ENCODE measurements at regions not wholly inside any gene's neighbourhood (a gene's known extent, or its start where the extent isn't known, plus 50 kb on each side); places are given as distances from the start of the nearest gene placed in this dataset.

DNA sequence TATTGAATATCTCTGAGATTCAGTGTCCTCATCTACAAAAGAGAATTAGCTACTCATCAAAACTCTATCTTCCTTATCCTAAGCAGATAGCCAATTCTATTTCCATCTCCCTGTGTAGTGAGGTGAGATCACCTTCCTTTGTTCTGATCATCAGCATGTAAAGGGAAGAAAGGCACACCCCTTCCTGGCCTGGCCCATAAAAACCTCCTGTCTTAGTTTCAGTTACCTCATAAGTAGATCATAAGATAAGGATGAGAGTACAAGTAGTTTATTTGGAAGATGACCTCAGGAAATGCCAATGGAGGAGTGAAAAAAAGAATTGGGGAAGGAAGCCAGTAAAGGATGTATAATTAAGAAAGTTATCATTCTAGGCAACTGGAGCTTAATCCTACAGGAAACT lies 114.5 kb upstream of the GADL1 start:
- DNase-seq: no peak

DNA sequence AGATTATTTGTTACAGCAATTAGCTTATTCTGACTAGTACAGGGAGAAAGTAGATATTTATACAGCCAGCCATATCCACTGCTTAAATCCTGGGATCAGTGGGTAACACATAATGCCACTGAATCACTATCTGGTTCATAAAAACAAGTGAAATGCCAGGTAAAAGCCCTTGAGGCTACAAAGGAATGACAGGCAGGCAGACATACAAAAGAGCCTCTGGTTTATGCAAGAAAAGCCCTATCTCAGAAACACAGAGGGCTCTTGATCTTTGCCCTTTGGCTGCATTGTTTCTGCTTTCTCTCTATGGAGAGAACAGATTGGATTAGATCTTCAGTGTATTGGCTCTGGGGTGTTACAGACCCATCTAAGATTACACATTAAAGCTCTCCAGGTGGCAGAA lies 115.4 kb upstream of the GADL1 start:
- no peak for DNase-seq

- no peak for DNase-seq
Observed at GRCh38 chr3:31010491-31010890, 116.0 kb upstream of the GADL1 start.

GRCh38 chr3:31011380-31011779 lies 116.9 kb upstream of the GADL1 start:
- no peak for DNase-seq

GRCh38 chr3:31013090-31013489 lies 118.6 kb upstream of the GADL1 start:
- no peak for DNase-seq

- DNase-seq: no peak
Observed at GRCh38 chr3:31013843-31014242, 119.4 kb upstream of the GADL1 start.

GRCh38 chr3:31014317-31015040 lies 120.0 kb upstream of the GADL1 start:
- no peak for DNase-seq

DNA sequence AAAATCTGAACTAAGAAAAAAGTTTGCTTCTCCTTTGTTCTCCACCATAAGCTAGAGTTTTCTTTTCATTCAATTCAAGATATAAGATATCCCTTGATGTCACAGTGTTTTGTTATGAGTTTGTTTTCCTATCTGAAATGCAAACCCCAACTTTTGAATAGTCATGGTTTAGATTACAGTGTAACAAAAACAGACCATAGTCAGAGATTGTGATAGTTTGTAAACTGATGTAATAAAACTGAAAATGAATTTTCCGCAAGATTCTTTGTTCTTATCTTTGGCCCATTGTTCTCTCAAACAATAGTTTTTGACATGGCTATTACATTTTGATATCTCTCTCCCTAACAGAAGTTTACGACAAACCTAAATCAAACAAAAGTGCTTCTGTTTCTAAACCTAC lies 121.7 kb upstream of the GADL1 start:
- DNase-seq: no peak

GRCh38 chr3:31022716-31023115 lies 128.3 kb upstream of the GADL1 start:
- DNase-seq: no peak

DNA sequence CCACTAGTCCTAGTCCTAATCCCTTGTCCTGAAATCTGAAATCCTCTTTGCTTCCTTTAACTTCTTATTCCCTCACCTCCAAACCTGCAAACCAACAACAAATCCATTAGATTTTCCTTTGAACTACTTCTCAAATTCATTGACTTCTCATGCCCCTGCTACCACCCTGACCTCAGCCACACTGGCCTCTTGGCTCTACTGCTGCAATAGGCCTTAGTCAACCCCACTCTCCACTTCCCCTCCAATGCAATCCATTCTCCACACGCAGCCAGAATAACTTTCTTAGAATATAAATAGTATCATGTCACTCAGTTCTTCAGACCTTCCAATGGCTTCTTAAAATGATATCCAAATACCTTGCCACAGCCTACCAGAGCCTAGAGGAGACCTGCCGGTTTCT lies 131.1 kb upstream of the GADL1 start:
- DNase-seq: no peak

DNA sequence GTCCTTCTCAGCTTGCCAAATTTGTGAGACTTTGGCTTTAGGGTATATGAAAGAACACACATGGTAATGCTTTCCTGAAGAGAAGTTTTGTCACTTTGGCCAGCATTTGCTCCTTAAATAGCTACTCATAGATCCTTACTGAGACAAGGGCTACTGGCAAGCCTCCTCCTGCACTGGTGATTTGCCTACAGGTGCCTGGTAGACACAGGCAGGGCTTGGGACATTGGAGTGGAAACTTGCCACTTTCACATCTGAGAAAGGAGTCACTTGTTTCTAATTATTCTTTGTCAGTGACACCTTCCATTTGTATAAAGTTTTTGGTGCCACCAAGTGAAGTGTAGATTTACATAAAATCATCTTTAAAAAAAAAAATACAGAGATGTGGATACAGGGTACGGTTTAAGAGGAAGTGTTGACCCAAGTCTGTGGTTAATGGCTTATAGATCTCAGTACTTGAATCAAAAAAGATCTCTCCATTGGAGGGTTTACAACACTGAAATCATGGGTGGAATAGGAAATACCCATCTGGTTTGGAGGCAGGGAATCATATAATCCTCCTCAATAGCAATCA lies 132.8 kb upstream of the GADL1 start:
- DNase-seq: no peak

GRCh38 chr3:31027914-31028313 lies 133.5 kb upstream of the GADL1 start:
- DNase-seq: no peak

GRCh38 chr3:31028766-31029165 lies 134.3 kb upstream of the GADL1 start:
- DNase-seq: no peak

DNA sequence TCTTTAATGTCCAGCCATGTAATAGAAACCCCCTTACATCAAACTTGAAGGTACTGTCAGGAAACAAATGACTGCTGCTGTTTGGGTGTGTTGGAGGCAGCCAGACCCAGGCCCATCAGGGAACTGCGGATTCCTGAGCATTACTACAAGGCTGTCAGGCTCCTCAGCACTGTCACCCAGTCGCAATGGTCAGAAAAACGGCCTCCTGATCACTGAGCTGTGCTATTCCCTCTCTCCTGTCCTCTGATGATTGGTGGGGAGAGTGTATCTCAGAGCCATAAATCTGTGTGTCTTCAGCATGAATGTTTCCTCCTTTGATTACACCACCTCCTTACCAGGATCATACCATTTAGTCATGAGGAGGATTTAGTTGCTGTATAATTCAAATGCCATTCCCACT lies 135.2 kb upstream of the GADL1 start:
- DNase-seq: no peak

- no peak for DNase-seq
Observed at GRCh38 chr3:31035681-31036080, 141.2 kb upstream of the GADL1 start.

GRCh38 chr3:31038086-31038739 lies 143.8 kb upstream of the GADL1 start:
- DNase-seq: no peak

DNA sequence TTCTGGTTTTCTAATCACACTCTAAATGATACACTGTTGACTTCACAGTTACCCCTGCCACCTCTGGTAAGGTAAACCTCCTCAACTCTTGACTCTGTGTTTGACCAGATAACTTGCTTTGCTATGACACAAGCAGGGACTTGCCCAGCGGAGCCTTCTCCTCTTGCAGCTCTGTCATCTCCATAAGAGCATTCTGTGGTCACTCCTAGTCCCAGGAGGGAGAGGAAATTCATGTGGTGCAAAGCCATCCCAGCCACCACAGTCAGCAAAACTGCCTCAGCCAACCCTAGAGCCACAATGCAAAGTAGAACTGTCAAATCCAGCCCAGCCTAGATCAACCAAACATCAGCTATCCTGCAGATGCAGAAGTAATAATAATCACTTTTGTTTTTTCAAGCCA lies 144.7 kb upstream of the GADL1 start:
- DNase-seq: no peak

- no peak for DNase-seq
Observed at GRCh38 chr3:31041161-31041978, 146.9 kb upstream of the GADL1 start.

DNA sequence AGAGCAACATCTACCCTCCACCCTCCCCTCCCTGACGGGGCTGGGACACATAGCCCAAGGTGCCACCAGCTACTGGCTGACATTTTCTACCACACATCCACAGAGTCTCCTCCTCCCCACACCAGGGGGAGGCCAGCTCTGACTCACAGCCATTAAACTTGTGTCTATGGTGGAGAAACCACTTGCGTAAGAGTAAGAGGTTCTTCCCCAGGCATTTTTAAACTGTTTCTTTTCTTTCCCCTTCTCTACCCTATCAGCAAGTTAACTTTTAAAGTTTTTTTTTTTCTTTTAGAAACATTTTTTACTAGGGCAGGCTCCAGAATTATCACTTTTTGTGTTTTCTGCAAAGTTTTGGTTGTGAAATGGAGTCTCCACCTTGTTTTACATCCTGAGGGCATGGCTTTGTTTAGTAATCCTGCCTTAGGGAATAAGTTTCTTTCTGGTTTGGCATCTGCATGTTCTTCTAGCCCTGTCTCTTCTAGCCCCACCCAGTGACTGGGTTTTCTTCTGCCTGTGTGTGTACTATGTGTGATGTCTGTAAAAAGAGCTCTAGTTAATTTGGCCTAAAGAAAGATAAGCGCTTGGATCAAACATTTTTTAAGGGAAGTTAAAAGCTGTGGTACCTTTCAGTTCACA lies 148.8 kb upstream of the GADL1 start:
- no peak for DNase-seq

DNA sequence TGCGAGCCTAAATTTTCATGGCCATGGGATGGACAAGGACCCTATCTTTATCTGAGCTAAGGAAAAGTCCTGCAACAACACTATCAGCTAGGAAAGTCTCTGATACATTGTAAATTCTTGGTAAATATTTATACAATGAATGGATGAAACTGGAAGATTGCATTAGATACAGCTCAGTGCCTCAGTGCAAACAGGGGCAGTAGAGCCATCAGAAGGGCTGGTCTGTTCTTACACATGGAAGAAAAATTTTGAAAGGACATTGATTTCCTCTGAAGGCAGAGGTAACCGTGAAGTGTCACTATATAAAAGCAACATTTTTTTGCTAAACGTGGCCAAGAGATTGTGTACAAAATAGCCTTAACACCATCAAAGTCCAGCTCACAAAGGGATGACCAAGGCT lies 153.2 kb upstream of the GADL1 start:
- DNase-seq: no peak

DNA sequence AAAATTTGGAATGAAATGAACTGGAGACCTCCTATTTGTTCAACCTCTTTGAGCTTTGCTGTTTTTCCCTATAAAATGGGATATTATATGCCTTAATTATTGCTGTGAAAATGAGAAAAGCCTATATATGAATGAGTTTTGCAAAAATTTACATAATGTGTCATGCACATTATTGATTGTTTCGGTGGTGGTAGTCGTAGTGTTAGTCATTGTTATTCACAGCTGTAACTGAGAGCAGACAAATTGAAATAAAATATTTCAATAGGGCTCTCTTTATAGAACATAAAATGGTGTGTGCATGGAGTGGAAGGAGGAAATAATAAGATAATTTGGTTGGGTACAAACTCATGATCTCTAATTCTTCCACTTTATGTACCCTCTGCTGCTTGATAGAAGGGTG lies 153.7 kb upstream of the GADL1 start:
- DNase-seq: no peak

GRCh38 chr3:31050296-31050695 lies 155.8 kb upstream of the GADL1 start:
- DNase-seq: no peak

- no peak for DNase-seq
Observed at GRCh38 chr3:31051226-31051625, 156.8 kb upstream of the GADL1 start.
